ENCODE measurements at regions not wholly inside any gene's neighbourhood (a gene's known extent, or its start where the extent isn't known, plus 50 kb on each side); places are given as distances from the start of the nearest gene placed in this dataset.

- FAIRE-seq (no peak), DNase-seq (ENCODE audit: low read depth in 1 of 2, low spot score in 2 of 2) (no peak)
- H3K79me2 ChIP-seq (ENCODE audit: control insufficient read depth in 1 of 2, insufficient read depth in 2 of 2, low read length in 2 of 2) = no peaks in the 10 kb centered on the region
- H3K23me2 ChIP-seq (ENCODE audit: low read depth, low read length) = no peaks in the 10 kb centered on the region
- no peak overlapping the region for H2BK120ac ChIP-seq (replicated peaks; ENCODE audit: low read depth, low read length)
- H3K23ac ChIP-seq (ENCODE audit: insufficient read length) = no peak overlapping the region
- no peak overlapping the region for H4K8ac ChIP-seq (ENCODE audit: extremely low read depth, insufficient read depth, low read length)
- H3K4ac ChIP-seq (replicated peaks; ENCODE audit: insufficient read length, low read depth, low read length) = no peak overlapping the region
- H2AFZ ChIP-seq (ENCODE audit: low read length) = 0 out of 2 replicates have a peak overlapping the region, but pooled peaks have one; percentile 46
- H3K9me3 ChIP-seq (ENCODE audit: insufficient read depth in 2 of 2, low read depth in 1 of 2, low read length in 1 of 2) = no peaks in the 10 kb centered on the region
- H2BK5ac ChIP-seq (ENCODE audit: low read depth, low read length) = no peak overlapping the region
- H3K27ac ChIP-seq (ENCODE audit: low read depth, low read length) = no peak overlapping the region
- no peak overlapping the region for H3K14ac ChIP-seq (ENCODE audit: insufficient read length)
- H3K4me2 ChIP-seq (ENCODE audit: insufficient read depth in 1 of 2, low read depth in 2 of 2, low read length in 2 of 2) = no peak overlapping the region
- no peak overlapping the region for H2BK20ac ChIP-seq (ENCODE audit: low read length)
- no peaks in the 10 kb centered on the region for H3K27me3 ChIP-seq (replicated peaks in 1 of 4; ENCODE audit: control insufficient read depth in 3 of 4, extremely low read depth in 1 of 4, insufficient read depth in 3 of 4, low read length in 3 of 4)
- H3K79me1 ChIP-seq (ENCODE audit: low read depth, low read length) = no peaks in the 10 kb centered on the region
- no peak overlapping the region for H3K56ac ChIP-seq (replicated peaks; ENCODE audit: insufficient read length, low read depth, low read length)
- H3K4me1 ChIP-seq (replicated peaks in 1 of 4; ENCODE audit: control insufficient read depth in 3 of 4, insufficient read depth in 4 of 4, low read length in 3 of 4) = no peaks in the 10 kb centered on the region
- H3K9ac ChIP-seq (replicated peaks in 1 of 4; ENCODE audit: extremely low read depth in 1 of 4, low read depth in 3 of 4, low read length in 3 of 4) = no peak overlapping the region
- no peak overlapping the region for H2BK15ac ChIP-seq (ENCODE audit: low read length)
- H3K18ac ChIP-seq (ENCODE audit: extremely low read depth, low read length) = no peak overlapping the region
- no peak overlapping the region for H4K5ac ChIP-seq (ENCODE audit: insufficient read length, low read depth, low read length)
- no peak overlapping the region for H3K4me3 ChIP-seq (ENCODE audit: extremely low read depth in 1 of 4, insufficient read depth in 2 of 4, low read depth in 3 of 4, low read length in 4 of 4)
- WGBS, 2 experiments (ENCODE audit: extremely low coverage in 1 of 2, insufficient coverage in 1 of 2, insufficient read length in 1 of 2, insufficient replicate concordance in 2 of 2, low coverage in 1 of 2, low lambda C conversion rate in 2 of 2, missing lambda C conversion rate in 1 of 2) = 88% methylated on average over 9 of the region's 9 CpGs; no CpG with 5 or more reads in 1 of the 2 experiments
- no peak overlapping the region for H2AK5ac ChIP-seq (ENCODE audit: low read depth, low read length)
- POLR2A ChIA-PET (ENCODE audit: partially characterized antibody) = no interaction called here
- CTCF ChIA-PET (ENCODE audit: partially characterized antibody) = interaction anchor here (0.7 to 1.3 kb wide), 2 partner anchors 31 to 66 kb away, joined by 3 read pairs; no protein-coding TSS in a partner anchor
- H3K36me3 ChIP-seq (ENCODE audit: control insufficient read depth in 2 of 4, insufficient read depth in 4 of 4, low read length in 3 of 4) = no peaks in the 10 kb centered on the region
- no peaks in the 10 kb centered on the region for H4K20me1 ChIP-seq (replicated peaks in 1 of 2; ENCODE audit: control insufficient read depth in 1 of 2, insufficient read depth in 2 of 2, low read length in 2 of 2)
- H2BK12ac ChIP-seq (ENCODE audit: low read depth, low read length) = no peak overlapping the region
- no peak overlapping the region for H4K91ac ChIP-seq (replicated peaks; ENCODE audit: insufficient read length, low read length)
- TF ChIP-seq SP2 (IDR thresholded peaks at IDR 0.05; ENCODE audit: low read length) (no peak), SP4 (IDR thresholded peaks at IDR 0.05; ENCODE audit: low read length) (no peak), BCL11A (IDR thresholded peaks at IDR 0.05; ENCODE audit: low read depth in 2 of 2, low read length in 2 of 2) (no peak), BACH1 (IDR thresholded peaks at IDR 0.05; ENCODE audit: low read length) (no peak), EGR1 (IDR thresholded peaks at IDR 0.05; ENCODE audit: borderline replicate concordance, low read depth, low read length) (no peak), ASH2L (IDR thresholded peaks at IDR 0.05; ENCODE audit: low read length) (no peak), CEBPB (IDR thresholded peaks at IDR 0.05; ENCODE audit: low read depth, low read length) (no peak), CTBP2 (IDR thresholded peaks at IDR 0.05; ENCODE audit: borderline replicate concordance, insufficient read depth, insufficient read length, low read length) (no peak), TAF7 (optimal IDR thresholded peaks at IDR 0.05; ENCODE audit: borderline replicate concordance, low read depth, low read length) (no peak), NRF1 (IDR thresholded peaks at IDR 0.05; ENCODE audit: low read depth, low read length) (no peak), TAF1 (IDR thresholded peaks at IDR 0.05; ENCODE audit: low read depth, low read length) (no peak), NANOG (IDR thresholded peaks at IDR 0.05; ENCODE audit: insufficient read depth, low read depth, low read length, poor library complexity, severe bottlenecking) (no peak), KDM4A (IDR thresholded peaks at IDR 0.05; ENCODE audit: low read depth, low read length, severe bottlenecking) (no peak), TBP (IDR thresholded peaks at IDR 0.05; ENCODE audit: low read depth, low read length) (no peak)
These were observed 76.5 kb downstream of the VCPKMT start for GRCh38 chr14:50039734-50040400.

Measured in H1 (cell line).